Stimulated activated CD8-positive, alpha-beta memory T cell treated with anti-CD3 and anti-CD28 coated beads, Interleukin-15, amount 100 ng/mL, for 48 hours (primary cell): ENCODE measurements at regions not wholly inside any gene's neighbourhood (a gene's known extent, or its start where the extent isn't known, plus 50 kb on each side); places are given as distances from the start of the nearest gene placed in this dataset.

Experiments used
- DNase-seq, 2 donors: peaks; one replicate each; pipeline ENCODE4 v3.0.0-alpha.2; 2020; ENCODE audit warnings: low read depth in 2 of 2

DNA sequence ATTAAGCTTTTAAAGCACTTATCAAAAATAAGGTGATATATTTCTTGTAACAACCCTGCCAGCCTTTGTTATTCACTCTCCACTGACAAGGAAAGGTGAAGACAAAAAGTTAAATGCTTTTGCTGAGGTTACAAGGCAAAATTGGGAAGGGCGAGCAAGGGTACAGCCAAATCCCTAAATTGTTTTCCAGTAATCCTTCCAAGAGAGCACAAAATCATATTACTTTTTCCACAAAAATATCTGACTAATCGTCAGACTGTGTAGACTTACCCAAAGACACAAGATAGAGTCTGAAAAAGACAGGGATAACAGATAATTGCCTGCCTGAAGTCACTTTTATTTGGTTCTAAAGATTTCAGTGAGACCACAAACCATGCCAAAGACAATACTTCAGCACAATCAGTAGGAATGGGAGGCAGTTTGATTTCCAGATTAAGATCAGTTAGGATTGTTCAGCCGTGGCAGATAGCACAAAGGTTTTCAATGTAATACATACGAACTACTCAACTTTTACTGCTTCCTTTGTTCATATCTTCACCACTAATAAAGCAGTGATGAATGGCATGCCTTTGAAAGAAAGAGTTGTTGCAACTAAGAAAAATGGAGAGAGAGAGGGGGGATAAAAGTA lies 383.8 kb upstream of the TUSC1 start:
- no peak for DNase-seq

DNA sequence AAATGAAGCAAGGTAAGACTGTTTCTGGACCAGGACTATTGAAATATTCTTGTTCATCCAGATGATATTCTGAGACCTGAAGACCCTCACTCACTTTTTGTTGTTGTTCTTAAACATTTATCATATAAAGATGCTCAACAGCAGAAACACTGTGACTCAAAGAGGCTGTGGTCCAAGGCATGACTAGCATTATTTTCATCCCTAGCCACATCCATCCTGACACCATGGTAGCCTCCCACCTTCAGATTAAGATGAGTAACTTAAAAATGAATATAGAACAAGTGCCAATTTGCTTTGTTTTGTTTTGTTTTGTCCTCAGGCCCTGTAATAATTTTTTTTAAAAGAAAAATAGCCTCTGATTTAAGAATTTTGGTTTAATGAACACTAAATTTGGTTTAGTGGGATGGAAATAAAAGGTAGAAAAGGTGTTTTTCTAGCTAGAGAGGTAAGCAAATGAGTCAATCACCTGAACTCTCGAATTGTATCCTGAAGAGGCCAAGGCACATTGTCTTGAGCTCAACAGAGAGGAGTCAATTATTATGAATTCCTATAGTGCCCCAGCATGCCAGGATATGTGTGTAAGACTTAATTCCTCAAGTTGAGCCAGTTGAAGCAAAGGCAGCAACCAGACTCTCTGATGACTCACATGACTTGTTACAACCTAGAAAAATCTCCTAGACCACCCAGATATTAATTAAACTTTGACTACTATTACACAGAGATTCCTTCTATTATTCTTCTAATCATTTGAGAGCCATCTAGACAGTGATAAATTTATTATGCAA lies 380.1 kb upstream of the TUSC1 start:
- DNase-seq = no peak

DNA sequence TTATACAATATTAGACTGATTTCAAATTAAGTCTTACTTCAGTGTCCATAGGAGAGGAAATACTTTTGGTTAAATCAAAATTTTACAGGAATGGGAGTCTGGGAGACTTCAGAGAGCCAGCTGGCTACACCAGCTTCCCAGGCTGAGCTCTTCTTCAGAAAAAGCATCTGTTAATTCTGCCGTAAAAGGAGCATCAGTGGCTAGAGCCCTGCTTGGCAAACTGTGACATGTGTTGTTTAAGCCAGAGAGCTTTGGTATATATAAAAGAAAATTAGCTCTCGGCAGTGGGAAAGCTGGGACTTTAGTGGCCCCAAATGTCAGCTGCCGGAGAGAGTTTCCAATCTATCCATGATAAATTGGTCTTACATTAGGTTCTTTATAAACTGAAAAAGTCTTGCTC lies 378.8 kb upstream of the TUSC1 start:
- no peak for DNase-seq

DNA sequence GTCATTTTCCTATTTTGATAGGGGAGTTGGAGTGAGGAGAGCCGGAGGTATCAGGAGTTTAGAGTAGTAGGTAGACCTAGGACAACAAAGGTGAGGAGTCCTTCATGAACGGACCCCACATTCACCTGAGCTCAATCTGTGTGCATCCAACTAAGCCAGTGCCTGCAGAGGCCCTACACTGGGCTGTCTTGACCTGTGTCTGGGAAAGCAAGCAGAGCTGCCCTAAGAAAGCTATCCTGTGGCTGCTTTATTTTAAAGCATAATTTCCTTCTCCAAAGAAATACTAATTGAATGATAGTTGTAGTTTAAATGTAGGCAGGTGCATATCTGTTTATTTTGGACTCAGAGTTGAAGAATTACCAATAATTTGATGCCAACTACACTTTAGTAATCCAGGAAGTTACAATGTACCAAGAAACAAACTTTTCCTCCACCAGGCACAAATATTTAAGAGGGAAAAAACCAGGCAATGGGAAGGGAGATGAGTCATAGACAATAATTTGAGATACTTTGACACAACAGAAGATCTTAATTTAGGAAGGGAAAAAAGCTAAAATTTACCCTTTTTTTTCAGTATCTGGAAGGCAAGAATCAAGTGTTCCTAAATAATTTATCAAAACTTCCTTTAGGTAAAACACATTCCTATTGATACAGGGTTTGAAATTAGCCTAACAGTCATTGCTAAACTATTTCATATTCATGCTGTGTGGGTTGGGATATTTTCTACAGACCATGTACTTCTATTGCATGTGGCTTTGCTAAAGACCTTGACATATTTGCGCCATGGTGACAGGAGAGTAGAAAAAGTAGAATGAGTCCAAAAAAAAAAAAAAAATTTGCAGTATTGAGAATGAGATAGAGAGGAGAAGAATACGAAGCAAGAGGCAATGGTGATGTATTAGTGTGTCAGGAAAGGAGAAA lies 376.6 kb upstream of the TUSC1 start:
- DNase-seq = no peak

DNA sequence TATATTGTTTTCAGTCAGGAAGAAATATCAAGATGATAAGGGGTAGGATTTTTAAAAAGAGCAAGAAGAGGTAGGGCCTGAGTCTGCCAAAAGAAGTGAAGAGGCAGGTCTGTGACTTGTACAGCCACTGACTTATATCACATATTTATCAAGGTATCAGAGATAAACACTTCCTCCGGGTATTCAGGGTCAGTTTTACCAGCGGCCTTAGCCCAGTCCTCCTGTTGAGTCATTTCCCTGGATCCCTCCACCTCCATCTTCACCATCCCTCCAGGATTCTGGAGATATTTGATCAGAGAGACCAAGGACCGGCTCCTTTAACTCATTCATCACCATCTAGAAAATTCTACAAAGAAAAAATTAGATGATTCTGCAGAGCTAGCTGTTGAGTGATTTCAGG lies 375.7 kb upstream of the TUSC1 start:
- no peak for DNase-seq

DNA sequence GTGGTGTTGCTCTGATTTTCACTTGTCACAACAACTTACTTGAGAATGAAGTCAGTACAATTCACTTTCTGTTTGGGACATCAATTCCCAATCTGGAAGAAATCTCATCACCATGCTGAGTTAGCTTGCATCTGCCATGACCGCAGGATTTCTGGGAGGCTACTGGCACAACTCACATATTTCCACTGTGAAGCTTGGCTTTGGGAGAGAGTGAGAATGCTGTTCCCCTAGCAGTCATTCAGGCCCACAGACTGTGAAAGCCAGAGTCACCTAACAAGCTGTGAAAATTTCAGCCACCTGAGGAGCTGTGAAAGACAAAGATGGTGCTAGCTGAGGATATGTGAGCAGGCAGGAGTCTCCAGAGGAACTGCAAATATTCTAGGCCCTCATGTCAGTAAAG lies 365.2 kb upstream of the TUSC1 start:
- DNase-seq = no peak

DNA sequence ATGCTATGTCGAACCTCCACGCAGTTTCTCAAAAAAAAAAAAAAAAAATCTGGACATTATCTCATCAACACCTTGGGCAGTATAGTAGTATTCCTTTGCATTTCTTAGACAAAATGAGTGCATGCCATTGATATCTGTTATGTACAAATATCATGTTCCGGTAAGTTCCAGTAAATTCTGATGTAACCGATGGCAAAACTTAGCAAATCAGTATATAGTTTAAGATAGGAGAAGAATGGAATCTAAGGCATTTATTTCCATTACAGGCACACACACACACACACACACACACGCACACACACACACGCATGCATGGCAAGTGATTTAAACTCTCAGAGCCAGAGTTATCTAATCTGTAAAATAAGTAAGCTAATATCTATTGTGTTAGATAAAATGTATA lies 356.5 kb upstream of the TUSC1 start:
- no peak for DNase-seq

DNA sequence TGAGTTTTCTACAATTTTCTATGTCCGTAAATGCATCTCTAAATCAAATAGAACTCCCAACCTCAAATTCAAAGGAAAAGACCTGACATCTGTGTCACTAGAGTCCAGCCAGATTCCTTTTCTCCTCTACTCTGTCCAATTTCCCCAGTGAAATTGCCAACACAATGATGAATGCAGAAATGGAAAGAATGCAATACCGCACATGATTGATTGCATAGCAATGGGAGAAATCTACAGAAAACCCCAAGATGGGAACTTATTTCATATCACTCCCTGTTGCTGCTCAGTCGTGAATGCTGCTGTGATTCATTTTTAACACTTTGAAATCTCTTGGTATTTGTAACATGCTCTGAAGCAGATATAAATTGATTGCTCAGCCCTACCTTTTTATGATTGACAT lies 355.1 kb upstream of the TUSC1 start:
- no peak for DNase-seq

DNA sequence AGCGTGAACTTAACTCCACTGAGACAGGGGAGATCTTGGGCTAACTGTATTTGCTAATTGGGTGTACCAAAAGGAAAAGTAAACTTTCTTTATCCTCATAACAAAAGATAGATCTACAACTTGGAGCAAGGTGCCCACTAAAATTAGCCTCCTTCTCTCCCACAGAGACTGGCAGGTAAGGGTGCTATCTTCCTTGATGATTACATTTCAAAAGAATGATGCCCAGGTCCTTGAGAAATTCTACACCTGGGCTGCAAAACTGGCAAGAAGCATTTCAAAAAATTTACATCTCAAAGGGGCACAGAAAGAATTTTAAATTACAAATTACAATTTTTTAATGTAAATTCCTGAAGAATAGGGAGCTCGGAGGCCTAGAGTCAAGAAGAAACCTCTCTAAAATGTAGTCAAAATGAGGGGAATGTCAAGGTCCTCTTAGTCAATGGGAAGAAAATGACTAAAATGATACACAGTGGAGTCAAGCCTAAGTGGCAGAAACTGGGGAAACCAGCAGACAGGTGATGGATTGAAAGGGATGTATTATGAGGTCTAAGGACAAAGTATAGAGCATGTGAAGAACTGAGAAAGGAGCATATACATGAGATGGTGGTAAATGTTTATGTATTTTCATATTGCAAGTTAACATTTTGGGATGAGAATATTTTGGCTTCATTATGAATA lies 348.3 kb upstream of the TUSC1 start:
- DNase-seq = no peak

DNA sequence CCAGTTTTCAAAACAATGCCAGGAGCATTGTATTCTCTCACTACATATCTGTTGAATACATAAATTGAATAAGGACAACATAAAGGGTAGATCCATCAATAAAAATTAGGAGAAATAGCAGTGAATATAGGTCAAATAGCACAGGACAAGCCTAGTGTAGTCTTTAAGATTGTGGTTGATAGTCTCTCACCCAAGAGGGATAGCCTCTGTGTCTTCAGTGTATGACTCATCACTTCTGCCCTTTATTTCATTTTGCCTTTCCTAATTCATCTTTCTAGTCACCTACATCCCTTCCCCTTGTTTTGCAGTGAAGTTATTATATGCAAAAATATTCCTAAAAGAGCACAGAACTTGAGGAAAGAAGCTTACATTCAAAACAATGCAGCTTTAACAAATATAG lies 335.0 kb upstream of the TUSC1 start:
- DNase-seq = no peak

DNA sequence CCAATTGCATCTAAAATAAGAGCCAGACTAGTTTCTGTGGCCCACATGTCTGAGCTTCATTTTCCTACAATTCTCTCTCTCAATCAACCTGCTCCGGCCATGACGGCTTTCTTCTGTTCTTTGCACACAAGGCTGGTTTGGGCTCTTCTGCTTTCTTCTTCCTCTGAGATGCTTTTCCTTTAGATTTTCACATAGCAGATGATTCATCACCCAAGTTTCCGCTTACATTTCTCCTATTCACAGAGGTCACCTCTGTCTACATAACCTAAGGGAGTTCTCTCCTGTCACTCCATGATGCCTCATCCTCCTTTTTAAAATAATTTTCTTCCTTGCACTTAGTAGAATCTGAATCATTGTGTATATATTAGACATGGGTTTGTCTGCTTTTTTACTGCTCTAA lies 334.6 kb upstream of the TUSC1 start:
- no peak for DNase-seq

DNA sequence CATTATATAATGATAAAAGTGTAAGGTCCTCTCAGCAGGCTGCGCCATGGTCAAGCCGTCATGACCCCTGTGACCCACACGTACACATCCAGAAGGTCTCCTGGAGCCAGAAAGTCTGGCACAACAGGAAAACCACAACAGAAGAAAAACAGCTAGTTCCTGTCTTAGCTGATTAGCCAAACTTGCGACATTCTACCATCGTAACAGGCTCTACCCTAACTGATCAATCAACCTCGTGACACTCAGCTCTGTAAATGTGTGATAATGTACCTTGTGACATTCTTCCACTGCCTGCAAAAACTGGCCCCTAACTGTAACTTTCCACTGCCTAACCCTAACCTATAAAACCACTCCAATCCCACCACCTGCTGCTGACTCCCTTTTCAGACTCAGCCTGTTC lies 316.4 kb upstream of the TUSC1 start:
- DNase-seq = no peak

DNA sequence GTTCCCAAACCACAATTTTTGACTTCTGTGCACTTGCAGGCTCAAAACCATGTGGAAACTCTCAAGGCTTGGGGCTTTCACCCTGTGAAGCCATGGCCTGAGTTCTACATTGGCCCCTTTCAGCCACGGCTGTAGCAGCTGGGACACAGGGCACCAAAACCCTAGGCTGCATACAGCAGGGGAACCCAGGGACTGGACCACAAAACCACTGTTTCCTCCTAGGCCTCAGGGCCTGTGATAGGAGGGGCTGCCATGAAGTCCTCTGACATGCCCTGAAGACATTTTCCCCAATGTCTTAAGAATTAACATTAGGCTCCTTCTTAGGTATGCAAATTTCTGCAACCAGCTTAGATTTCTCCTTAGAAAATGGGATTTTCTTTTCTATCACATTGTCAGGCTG lies 312.1 kb upstream of the TUSC1 start:
- no peak for DNase-seq

DNA sequence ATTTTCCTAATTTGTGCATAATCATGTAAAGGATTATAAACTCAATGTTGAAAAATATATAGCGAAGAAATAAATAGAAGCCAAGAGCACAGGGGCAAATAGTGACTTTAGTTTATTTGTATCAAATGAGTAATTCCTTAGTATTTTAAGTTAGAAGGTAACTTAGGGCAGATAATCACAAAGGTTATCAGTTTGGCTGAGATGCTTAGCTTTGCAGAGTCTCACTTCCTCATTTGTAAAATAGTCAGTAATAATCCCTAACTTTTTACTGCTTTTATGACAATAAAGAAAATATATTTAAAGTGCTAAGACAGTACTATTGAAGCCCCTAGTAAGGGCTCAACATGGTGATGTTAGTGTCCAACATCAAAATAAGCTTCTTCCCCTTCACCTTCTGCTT lies 297.4 kb upstream of the TUSC1 start:
- DNase-seq = no peak

DNA sequence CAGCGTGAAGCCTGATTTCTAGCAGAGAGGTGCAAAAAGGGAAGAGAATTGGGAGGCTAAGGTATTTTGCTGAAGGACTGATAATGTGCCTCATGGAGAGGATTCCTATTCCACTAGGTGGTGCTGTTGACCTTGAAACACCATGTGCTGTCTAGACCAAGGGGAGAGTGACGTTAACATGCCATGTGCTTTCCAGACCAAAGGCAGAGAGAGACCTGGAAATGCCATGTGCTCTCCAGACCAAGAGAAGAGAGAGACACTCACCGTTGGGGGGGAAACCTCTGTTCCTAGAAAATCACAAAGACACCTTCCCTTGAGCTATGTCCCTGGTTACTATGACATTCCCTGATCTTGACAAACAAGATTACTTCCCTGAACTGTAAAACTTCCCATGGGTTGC lies 286.0 kb upstream of the TUSC1 start:
- no peak for DNase-seq

DNA sequence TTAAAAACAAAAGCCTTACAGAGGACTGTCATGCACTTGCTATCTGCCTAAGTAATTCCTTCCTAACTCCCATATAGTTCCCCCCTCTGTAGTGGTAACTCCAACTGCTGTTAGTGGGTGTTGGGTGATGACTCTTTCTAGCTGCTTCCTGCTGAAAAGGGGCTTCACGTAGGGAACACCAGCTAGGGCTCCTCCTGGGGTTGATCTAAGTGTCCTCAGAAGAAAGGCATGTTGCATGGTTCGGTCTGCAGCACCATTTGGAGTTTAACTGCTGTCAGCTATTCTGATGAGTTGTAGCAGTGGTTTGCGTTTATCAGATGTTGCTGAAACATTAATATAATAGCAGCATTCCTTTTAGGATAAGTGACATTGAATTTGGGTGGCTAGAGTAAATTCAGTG lies 281.9 kb upstream of the TUSC1 start:
- DNase-seq = no peak

DNA sequence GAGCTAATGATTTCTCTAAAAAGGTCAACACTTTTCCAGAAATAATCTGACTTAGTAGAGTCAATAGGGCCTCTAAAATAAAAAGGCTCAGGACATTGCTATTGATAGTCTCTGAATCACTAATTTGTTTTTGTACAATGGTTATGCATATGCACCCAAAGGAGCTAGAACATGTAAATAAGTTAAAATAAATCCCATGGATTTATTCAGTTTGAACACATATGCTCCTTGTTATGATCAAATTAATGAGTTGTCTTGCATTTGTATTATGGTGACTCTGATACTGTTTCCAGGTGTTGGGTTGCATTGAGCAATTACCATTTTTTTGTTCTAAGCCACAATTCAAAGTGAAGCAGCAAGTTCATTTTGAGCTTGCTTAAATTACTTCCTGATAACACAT lies 276.0 kb upstream of the TUSC1 start:
- DNase-seq = no peak

DNA sequence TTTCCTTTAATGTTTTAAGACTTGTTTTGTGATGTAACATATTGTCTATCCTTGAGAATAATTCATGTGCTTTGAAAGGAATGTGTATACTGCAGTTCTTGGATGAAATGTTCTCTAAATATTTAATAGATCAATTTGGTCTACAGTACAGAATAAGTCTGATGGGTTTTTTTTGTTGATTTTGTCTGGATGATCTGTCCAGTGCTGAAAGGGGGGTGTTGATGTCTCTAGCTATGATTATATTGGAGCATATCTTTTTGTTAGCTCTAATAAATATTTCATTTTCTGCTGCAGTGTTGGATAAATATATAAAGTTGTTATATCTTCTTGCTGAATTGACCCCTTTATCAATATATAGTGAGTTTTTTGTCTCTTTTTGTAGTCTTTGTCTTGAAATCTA lies 269.9 kb upstream of the TUSC1 start:
- DNase-seq = no peak

DNA sequence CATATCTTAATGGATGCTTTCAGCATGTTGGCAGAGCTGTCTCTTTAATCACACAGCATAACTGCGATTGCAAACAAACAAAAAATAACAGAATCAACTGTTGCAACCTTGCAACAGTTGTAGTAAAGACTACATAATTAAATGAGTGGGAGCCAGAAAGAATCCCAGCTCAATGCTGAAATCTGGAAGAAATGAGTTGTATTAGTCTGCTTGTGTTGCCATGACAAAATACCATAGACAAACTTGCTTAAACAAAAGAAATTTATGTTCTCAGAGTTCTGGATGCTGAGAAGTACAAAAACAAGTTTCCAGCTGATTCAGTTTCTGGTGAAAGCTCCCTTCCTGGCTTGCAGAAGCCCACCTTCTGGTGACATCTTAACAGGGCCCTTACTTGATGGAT lies 260.9 kb upstream of the TUSC1 start:
- no peak for DNase-seq

DNA sequence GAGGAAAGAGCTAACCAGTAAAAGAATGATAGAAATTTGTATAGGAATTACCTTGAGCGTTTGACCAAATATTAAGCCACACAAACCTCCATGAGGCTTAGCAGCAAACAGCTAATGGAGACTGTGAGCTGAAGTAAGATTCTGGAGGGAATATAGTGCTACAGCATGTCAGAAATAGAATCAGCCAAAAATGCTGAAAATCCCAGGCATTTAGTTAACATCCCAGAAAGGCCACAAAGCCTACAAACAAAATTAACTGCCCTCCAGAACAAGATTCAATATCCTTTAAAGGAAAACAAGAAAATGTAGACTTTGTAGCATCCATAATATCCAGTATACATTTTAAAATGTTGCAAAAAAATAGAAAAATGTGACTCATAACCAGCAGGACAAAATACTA lies 257.8 kb upstream of the TUSC1 start:
- no peak for DNase-seq

DNA sequence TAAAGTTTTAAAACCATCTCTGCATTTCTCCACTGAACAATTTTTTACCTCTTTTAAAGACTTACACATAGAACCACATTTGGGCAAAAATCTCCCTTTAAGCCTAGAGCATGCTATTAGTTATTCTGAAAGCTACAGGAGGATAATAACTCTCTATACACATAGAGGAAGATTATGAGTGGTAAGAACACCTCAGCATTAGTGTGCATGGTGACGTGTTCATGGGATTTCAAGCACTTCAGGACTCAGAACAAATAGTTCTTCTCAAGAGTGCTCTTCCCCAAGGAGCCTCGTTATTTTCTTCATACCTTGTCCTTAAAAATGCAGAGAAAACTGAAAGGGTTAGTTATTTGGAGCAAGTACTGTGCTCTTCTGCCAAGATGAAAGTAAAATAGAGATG lies 256.9 kb upstream of the TUSC1 start:
- no peak for DNase-seq

DNA sequence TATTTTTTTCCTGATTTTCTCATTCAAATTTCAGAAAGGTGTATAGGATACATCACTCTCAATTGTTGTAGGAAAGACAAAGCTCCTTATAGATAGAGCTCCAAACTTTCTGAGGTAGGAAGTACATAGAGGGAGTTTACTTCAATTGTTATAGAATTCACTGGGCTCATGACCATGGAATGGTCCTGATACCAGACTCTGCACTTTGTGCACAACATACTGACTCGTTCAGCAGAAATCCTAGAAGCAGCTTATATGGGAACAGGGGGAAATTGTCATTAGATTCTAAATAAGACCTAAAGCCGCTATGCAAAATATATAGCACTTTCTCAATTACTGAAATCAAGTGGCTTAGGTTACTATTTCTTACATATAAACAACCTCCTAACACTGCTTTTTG lies 240.5 kb upstream of the TUSC1 start:
- no peak for DNase-seq
